Activated naive CD4-positive, alpha-beta T cell treated with anti-CD3 and anti-CD28 coated beads, Interleukin-2, amount 50 U/mL, for 24 hours (primary cell): ENCODE measurements at regions not wholly inside any gene's neighbourhood (a gene's known extent, or its start where the extent isn't known, plus 50 kb on each side); places are given as distances from the start of the nearest gene placed in this dataset.
"Not testable (repeated sequence)": the region's sequence is repeated elsewhere in the genome, so short reads cannot be mapped to it uniquely, and the experiment has no call there.

Experiments used
- H3K27ac Mint-ChIP-seq: one replicate; pipeline ENCODE4 v1.8.0; 2021; ENCODE audit warnings: mild to moderate bottlenecking, mixed read lengths
- H3K27me3 Mint-ChIP-seq: one replicate; pipeline ENCODE4 v1.8.0; 2021; ENCODE audit warnings: mixed read lengths
- H3K36me3 Mint-ChIP-seq: one replicate; pipeline ENCODE4 v1.8.0; 2021; ENCODE audit warnings: mixed read lengths
- H3K4me1 Mint-ChIP-seq: one replicate; pipeline ENCODE4 v1.8.0; 2021; ENCODE audit warnings: mixed read lengths
- H3K4me3 Mint-ChIP-seq: one replicate; pipeline ENCODE4 v1.8.0; 2021; ENCODE audit warnings: mild to moderate bottlenecking, mixed read lengths
- H3K9me3 Mint-ChIP-seq: one replicate; pipeline ENCODE4 v1.8.0; 2021; ENCODE audit warnings: mixed read lengths

- Mint-ChIP-seq H3K4me1 (peaks cover 14% of the 10 kb centered on the region), H3K27ac (no peak overlapping the region), H3K36me3 (peaks cover 7% of the 10 kb centered on the region), H3K27me3 (no peaks in the 10 kb centered on the region), H3K9me3 (peaks cover 12% of the 10 kb centered on the region), H3K4me3 (no peak overlapping the region)
These were observed 133.2 kb upstream of the ITGB1 start for GRCh38 chr10:33091201-33091600.

GRCh38 chr10:33088990-33089389 is 131.0 kb upstream of the ITGB1 start:
- peaks cover 3% of the 10 kb centered on the region for H3K36me3 Mint-ChIP-seq
- no peaks in the 10 kb centered on the region for H3K27me3 Mint-ChIP-seq
- H3K9me3 Mint-ChIP-seq = peaks cover 5% of the 10 kb centered on the region
- H3K4me1 Mint-ChIP-seq = peaks cover 14% of the 10 kb centered on the region
- H3K4me3 Mint-ChIP-seq = no peak overlapping the region
- H3K27ac Mint-ChIP-seq = no peak overlapping the region

DNA sequence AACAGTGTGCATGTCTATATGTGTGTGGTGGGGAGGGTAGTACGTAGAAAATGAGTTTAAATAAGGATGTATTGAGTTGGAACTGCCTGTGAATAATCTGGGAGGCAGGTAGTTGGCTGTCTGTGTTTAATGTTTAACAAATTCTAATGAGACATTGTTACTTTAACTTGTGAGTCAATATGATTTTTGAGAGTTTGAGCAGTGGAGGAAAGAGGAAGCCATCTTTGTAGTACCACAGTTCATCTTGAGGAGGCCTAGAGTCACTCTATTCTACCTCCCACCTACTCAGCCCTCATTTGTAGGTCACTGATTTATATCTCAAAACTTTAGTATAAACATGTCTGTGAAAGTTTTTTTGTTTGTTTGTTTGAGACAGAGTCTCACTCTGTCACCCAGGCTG is 129.9 kb upstream of the ITGB1 start:
- H3K9me3 Mint-ChIP-seq = peaks cover 5% of the 10 kb centered on the region
- peaks cover 3% of the 10 kb centered on the region for H3K36me3 Mint-ChIP-seq
- H3K27ac Mint-ChIP-seq = no peak overlapping the region
- H3K4me1 Mint-ChIP-seq = peaks cover 14% of the 10 kb centered on the region
- no peaks in the 10 kb centered on the region for H3K27me3 Mint-ChIP-seq
- H3K4me3 Mint-ChIP-seq = peak overlapping the region; percentile 16

GRCh38 chr10:33087152-33087551 is 129.1 kb upstream of the ITGB1 start:
- Mint-ChIP-seq H3K9me3 (peaks cover 5% of the 10 kb centered on the region), H3K4me3 (no peak overlapping the region), H3K4me1 (peaks cover 14% of the 10 kb centered on the region), H3K36me3 (peaks cover 3% of the 10 kb centered on the region), H3K27me3 (no peaks in the 10 kb centered on the region), H3K27ac (no peak overlapping the region)

DNA sequence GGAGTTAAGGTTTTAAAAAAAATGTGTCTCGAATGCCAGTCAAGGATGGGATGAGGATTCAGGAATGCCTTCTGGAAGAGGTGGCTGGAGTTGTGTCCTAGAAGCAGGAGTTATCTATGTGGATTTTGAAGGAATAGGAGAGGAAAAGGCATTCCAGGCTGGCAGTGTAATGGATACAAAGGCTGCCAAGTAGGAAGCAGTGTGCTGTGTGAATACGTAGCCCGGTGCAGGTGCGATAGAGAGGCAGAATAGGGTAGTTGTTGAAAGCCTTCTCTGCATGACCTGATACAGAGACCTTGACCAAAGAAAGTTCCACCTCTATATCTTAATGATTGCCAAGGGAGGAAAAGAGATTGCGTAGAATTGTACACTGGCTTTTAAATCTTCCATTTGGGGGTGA is 128.1 kb upstream of the ITGB1 start:
- H3K27me3 Mint-ChIP-seq = no peaks in the 10 kb centered on the region
- peaks cover 14% of the 10 kb centered on the region for H3K4me1 Mint-ChIP-seq
- no peak overlapping the region for H3K27ac Mint-ChIP-seq
- H3K9me3 Mint-ChIP-seq = peaks cover 5% of the 10 kb centered on the region
- peaks cover 3% of the 10 kb centered on the region for H3K36me3 Mint-ChIP-seq
- H3K4me3 Mint-ChIP-seq = no peak overlapping the region

GRCh38 chr10:33085313-33085833 is 127.3 kb upstream of the ITGB1 start:
- Mint-ChIP-seq H3K9me3 (peaks cover 5% of the 10 kb centered on the region), H3K27me3 (no peaks in the 10 kb centered on the region), H3K4me3 (no peak overlapping the region), H3K4me1 (peaks cover 14% of the 10 kb centered on the region), H3K27ac (no peak overlapping the region), H3K36me3 (peaks cover 3% of the 10 kb centered on the region)

DNA sequence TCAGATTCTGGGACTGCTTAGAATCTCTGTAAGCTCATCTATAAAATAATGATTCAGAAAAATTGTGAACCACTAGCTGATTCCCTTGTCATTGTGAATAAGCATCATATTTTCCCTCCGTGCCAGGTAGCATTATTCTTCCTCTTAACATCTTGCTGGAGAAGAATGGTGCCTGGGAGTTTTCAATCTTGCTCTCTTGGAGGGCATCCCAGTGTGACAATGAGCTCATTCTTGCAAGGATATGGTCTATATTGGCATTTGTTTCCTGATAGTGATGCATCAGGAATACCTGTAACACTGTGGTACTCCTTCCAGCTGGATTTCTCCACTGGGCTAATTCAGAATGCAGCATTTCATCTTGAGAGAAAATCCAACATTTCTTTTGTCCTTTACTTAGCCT is 126.4 kb upstream of the ITGB1 start:
- Mint-ChIP-seq H3K36me3 (peaks cover 5% of the 10 kb centered on the region), H3K4me3 (no peak overlapping the region), H3K4me1 (peaks cover 14% of the 10 kb centered on the region), H3K27ac (no peak overlapping the region), H3K27me3 (no peaks in the 10 kb centered on the region), H3K9me3 (peaks cover 5% of the 10 kb centered on the region)

DNA sequence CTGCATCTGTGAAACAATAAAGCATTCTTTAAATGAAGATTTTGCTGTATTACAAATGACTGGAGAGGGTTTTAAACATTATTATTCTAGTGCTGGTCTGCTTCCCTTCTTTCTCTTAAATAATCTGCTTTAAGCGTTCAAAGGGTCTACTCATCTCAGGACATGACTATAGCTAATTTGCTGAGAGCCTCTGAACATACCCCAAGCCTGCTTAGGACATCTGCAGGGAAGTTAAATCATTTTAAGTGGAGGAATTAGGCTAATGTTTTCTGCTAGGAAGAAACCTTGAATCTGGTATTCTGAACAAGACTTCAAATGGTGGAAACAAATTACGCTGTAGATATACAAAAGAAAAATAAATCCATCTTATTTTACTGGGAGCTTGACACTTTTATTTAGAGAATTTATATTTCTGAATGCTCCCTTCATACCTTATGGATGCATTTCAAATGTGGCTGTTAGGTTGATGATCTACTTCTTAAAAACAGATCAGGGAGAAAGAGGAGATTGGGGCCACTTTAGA is 124.4 kb upstream of the ITGB1 start:
- Mint-ChIP-seq H3K9me3 (no peaks in the 10 kb centered on the region), H3K27me3 (no peaks in the 10 kb centered on the region), H3K4me3 (no peak overlapping the region), H3K36me3 (peaks cover 2% of the 10 kb centered on the region), H3K4me1 (peaks cover 8% of the 10 kb centered on the region), H3K27ac (no peak overlapping the region)

DNA sequence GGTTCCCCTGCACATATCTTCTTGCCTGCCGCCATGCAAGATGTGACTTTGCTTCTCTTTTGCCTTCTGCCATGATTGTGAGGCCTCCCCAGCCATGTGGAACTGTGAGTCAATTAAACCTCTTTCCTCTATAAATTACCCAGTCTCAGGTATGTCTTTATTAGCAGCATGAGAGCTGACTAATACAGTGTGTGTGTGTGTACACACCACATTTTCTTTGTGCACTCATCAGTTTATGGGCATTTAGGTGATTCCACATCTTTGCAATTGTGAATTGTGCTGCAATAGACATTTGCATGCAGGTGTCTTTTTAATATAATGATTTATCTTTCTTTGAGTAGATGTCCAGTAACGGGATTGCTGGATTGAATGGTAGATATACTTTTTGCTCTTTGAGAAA is 122.4 kb upstream of the ITGB1 start:
- H3K9me3 Mint-ChIP-seq, H3K36me3 Mint-ChIP-seq, H3K4me1 Mint-ChIP-seq, H3K27me3 Mint-ChIP-seq, H3K4me3 Mint-ChIP-seq: not testable (repeated sequence)
- peak overlapping the region; percentile 20 for H3K27ac Mint-ChIP-seq

GRCh38 chr10:33074443-33074842 is 116.4 kb upstream of the ITGB1 start:
- Mint-ChIP-seq H3K4me1 (no peaks in the 10 kb centered on the region), H3K9me3 (no peaks in the 10 kb centered on the region)

DNA sequence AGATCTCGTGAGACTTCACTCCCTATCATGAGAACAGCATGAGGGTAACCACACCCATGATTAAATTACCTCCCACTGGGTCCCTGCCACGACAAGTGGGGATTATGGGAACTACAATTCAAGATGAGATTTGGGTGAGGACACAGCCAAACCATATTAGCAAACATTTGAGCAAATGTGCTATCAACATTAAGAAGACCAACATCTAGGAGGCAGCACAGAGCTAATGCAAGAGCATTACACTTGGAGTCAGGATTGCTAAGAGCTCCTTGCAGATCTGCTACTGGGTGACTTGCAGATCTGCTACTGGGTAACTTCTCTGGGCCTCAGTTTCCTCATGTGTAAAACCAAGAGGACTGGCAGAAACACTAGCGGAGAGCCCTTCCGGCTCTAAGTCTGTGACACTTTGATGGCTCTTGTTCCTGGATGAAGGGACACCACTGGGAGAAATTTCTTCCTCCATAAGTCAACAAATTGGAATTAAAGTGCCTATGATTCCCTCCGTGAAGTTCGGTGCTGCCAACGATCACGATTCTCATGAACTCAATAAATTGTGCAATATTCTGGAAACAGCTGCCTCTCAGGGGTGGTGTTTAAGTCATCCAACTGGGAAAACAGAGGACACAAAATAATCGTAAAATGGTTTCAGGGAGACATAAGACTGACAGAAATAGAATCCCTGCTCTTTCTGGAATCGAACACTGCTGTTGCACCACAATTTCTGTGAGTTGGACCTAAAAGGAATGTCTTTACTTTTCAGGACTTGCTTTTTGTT is 115.8 kb upstream of the ITGB1 start:
- Mint-ChIP-seq H3K9me3 (no peaks in the 10 kb centered on the region), H3K4me3 (no peak overlapping the region), H3K36me3 (no peaks in the 10 kb centered on the region)

More at GRCh38 chr10:33074443-33074842, 116.4 kb upstream of the ITGB1 start:
- no peak overlapping the region for H3K27ac Mint-ChIP-seq
- H3K27me3 Mint-ChIP-seq = no peaks in the 10 kb centered on the region
- no peak overlapping the region for H3K4me3 Mint-ChIP-seq
- no peaks in the 10 kb centered on the region for H3K36me3 Mint-ChIP-seq

DNA sequence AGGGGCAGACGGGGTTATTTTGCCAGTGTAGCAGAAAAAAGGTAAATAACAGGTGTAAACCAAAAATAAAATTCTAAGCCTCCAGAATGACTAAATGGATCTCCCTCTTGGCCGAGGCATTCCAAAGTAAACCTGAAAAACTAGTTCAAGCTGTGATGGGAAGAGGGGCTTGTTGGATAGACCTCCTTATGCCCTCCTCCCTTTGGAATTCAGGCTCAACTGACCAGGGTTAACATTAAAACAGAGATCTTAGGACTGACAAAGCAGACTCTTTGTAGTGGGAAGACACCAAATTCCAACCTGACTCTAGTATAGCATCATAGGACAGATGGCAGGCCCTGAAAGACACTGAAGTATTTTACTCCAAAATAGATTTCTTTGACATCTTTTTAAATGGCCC is 113.8 kb upstream of the ITGB1 start:
- no peaks in the 10 kb centered on the region for H3K27me3 Mint-ChIP-seq
- H3K9me3 Mint-ChIP-seq = no peaks in the 10 kb centered on the region
- peaks cover 12% of the 10 kb centered on the region for H3K4me1 Mint-ChIP-seq
- H3K36me3 Mint-ChIP-seq = no peaks in the 10 kb centered on the region
- H3K4me3 Mint-ChIP-seq = no peak overlapping the region
- H3K27ac Mint-ChIP-seq = no peak overlapping the region

More for the DNA sequence above, 115.8 kb upstream of the ITGB1 start:
- Mint-ChIP-seq H3K4me1 (no peaks in the 10 kb centered on the region), H3K27me3 (no peaks in the 10 kb centered on the region), H3K27ac (no peak overlapping the region)

DNA sequence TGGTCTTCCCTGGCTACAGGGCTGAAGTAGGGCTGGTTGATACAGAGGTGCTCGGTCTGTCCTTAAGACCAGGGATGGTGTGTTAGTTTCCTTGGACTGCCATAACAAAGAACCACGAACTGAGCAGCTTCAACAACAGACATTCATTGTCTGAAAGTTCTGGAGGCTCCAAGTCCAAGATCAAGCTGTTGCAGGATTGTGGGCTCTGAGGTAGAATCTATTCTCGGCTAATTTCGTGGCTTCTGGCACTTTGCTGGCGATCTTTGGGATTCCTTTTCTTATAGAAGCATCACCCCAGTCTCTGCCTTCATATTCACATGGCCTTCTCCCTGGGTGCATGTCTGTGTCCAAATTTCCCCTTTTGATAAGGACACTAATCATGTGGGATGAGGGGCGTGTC is 112.1 kb upstream of the ITGB1 start:
- no peaks in the 10 kb centered on the region for H3K9me3 Mint-ChIP-seq
- H3K4me3 Mint-ChIP-seq = no peak overlapping the region
- no peaks in the 10 kb centered on the region for H3K36me3 Mint-ChIP-seq
- H3K4me1 Mint-ChIP-seq = peaks cover 12% of the 10 kb centered on the region
- no peak overlapping the region for H3K27ac Mint-ChIP-seq
- no peaks in the 10 kb centered on the region for H3K27me3 Mint-ChIP-seq

DNA sequence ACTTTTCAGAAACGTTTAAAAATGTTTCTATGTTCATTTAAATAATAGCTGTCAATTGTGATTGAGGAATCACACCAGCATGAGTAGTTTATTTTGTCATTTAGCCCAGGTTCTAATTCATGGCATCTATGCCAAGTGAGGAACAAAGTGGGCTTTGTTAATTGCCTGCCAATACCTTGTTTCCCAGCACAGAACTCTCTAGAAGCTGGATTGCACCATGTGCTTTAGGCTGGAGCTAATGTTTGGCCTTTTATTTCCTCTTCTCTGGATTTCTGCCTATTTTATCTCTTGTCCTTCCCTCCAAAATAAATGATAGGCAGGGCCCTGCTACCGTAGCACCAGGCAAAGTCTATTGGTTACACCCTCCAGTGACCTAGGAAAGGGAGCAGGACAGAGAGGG is 109.9 kb upstream of the ITGB1 start:
- H3K36me3 Mint-ChIP-seq = peaks cover 1% of the 10 kb centered on the region
- H3K4me3 Mint-ChIP-seq = no peak overlapping the region
- H3K27ac Mint-ChIP-seq = no peak overlapping the region
- H3K27me3 Mint-ChIP-seq = no peaks in the 10 kb centered on the region
- H3K4me1 Mint-ChIP-seq = peaks cover 12% of the 10 kb centered on the region
- no peaks in the 10 kb centered on the region for H3K9me3 Mint-ChIP-seq

- Mint-ChIP-seq H3K27me3 (no peaks in the 10 kb centered on the region), H3K27ac (peak overlapping the region; percentile 1), H3K9me3 (no peaks in the 10 kb centered on the region), H3K4me1 (peaks cover 12% of the 10 kb centered on the region), H3K4me3 (no peak overlapping the region), H3K36me3 (peaks cover 1% of the 10 kb centered on the region)
These were observed 109.5 kb upstream of the ITGB1 start for GRCh38 chr10:33067481-33067880.

- no peak overlapping the region for H3K27ac Mint-ChIP-seq
These were observed 108.7 kb upstream of the ITGB1 start for GRCh38 chr10:33066558-33067236.

More at GRCh38 chr10:33066558-33067236, 108.7 kb upstream of the ITGB1 start:
- H3K9me3 Mint-ChIP-seq = no peaks in the 10 kb centered on the region
- peaks cover 12% of the 10 kb centered on the region for H3K4me1 Mint-ChIP-seq
- H3K27me3 Mint-ChIP-seq = no peaks in the 10 kb centered on the region
- no peak overlapping the region for H3K4me3 Mint-ChIP-seq
- H3K36me3 Mint-ChIP-seq = peaks cover 1% of the 10 kb centered on the region
